Activated CD4-positive, alpha-beta memory T cell treated with anti-CD3 and anti-CD28 coated beads for 36 hours (primary cell): ENCODE measurements at regions not wholly inside any gene's neighbourhood (a gene's known extent, or its start where the extent isn't known, plus 50 kb on each side); places are given as distances from the start of the nearest gene placed in this dataset.
"Not testable (repeated sequence)": the region's sequence is repeated elsewhere in the genome, so short reads cannot be mapped to it uniquely, and the experiment has no call there.

Experiments
- CTCF ChIA-PET: fragments of 350-600 bp; sonication (Branson Sonifier 250); formaldehyde crosslinking; loops from one replicate; lab custom pipeline; 2021; ENCODE audit warnings: antibody characterized with exemption, inconsistent platforms; lab: Charles Lee
- POLR2A ChIA-PET: fragments of 350-600 bp; sonication (Branson Sonifier 250); formaldehyde crosslinking; loops from one replicate; lab custom pipeline; 2021; ENCODE audit warnings: antibody characterized with exemption; lab: Charles Lee
- DNase-seq: peaks from one replicate; pipeline ENCODE4 v3.0.0-alpha.2; 2020
- H3K27ac Mint-ChIP-seq: one replicate; pipeline ENCODE4 v1.8.0; 2021; ENCODE audit warnings: mixed read lengths
- H3K27me3 Mint-ChIP-seq: one replicate; pipeline ENCODE4 v1.8.0; 2021; ENCODE audit warnings: mixed read lengths
- H3K36me3 Mint-ChIP-seq: one replicate; pipeline ENCODE4 v1.8.0; 2021; ENCODE audit warnings: mixed read lengths
- H3K4me1 Mint-ChIP-seq: one replicate; pipeline ENCODE4 v1.8.0; 2021; ENCODE audit warnings: low read depth, mixed read lengths
- H3K4me3 Mint-ChIP-seq: one replicate; pipeline ENCODE4 v1.8.0; 2021; ENCODE audit warnings: mild to moderate bottlenecking, mixed read lengths
- H3K9me3 Mint-ChIP-seq: one replicate; pipeline ENCODE4 v1.8.0; 2021; ENCODE audit warnings: mixed read lengths
- intact Hi-C: fragments of 100-400 bp; cut with micrococcal nuclease; formaldehyde crosslinking; loops from one replicate; pipeline ENCODE4 v1.15.1; 2023

- Mint-ChIP-seq H3K27ac (no peak overlapping the region), H3K36me3 (no peaks in the 10 kb centered on the region), H3K27me3 (no peaks in the 10 kb centered on the region), H3K4me3 (no peak overlapping the region), H3K4me1 (no peaks in the 10 kb centered on the region), H3K9me3 (peaks cover 2% of the 10 kb centered on the region)
- ChIA-PET POLR2A (no interaction called here), CTCF (no interaction called here)
- intact Hi-C loops = no loop called here
- no peak for DNase-seq
These were observed 568.0 kb downstream of the STIM2 start for GRCh38 chr4:27428661-27429060.

GRCh38 chr4:27429364-27429871 is 568.8 kb downstream of the STIM2 start:
- Mint-ChIP-seq H3K27ac (no peak overlapping the region), H3K4me3 (no peak overlapping the region), H3K27me3 (no peaks in the 10 kb centered on the region), H3K4me1 (no peaks in the 10 kb centered on the region), H3K9me3 (peaks cover 5% of the 10 kb centered on the region), H3K36me3 (no peaks in the 10 kb centered on the region)
- CTCF ChIA-PET = no interaction called here
- no peak for DNase-seq
- intact Hi-C loops = no loop called here
- POLR2A ChIA-PET = no interaction called here

GRCh38 chr4:27442146-27442545 is 581.5 kb downstream of the STIM2 start:
- POLR2A ChIA-PET = no interaction called here
- Mint-ChIP-seq H3K4me3 (no peak overlapping the region), H3K4me1 (no peaks in the 10 kb centered on the region), H3K36me3 (no peaks in the 10 kb centered on the region), H3K9me3 (no peaks in the 10 kb centered on the region), H3K27me3 (no peaks in the 10 kb centered on the region), H3K27ac (no peak overlapping the region)
- intact Hi-C loops = no loop called here
- DNase-seq = no peak
- CTCF ChIA-PET = no interaction called here

- H3K27ac Mint-ChIP-seq, H3K27me3 Mint-ChIP-seq, intact Hi-C loops, H3K36me3 Mint-ChIP-seq, H3K4me3 Mint-ChIP-seq, DNase-seq, CTCF ChIA-PET, POLR2A ChIA-PET, H3K9me3 Mint-ChIP-seq, H3K4me1 Mint-ChIP-seq: not testable (repeated sequence)
These were observed 582.0 kb downstream of the STIM2 start for GRCh38 chr4:27442661-27443060.

- Mint-ChIP-seq H3K4me3 (no peak overlapping the region), H3K27me3 (no peaks in the 10 kb centered on the region), H3K27ac (no peak overlapping the region), H3K9me3 (no peaks in the 10 kb centered on the region), H3K4me1 (no peaks in the 10 kb centered on the region), H3K36me3 (no peaks in the 10 kb centered on the region)
- ChIA-PET CTCF (no interaction called here), POLR2A (no interaction called here)
- DNase-seq = no peak
- intact Hi-C loops = no loop called here
These were observed 603.2 kb downstream of the STIM2 start for GRCh38 chr4:27463816-27464215.

- Mint-ChIP-seq H3K4me3 (no peak overlapping the region), H3K27me3 (no peaks in the 10 kb centered on the region), H3K36me3 (no peaks in the 10 kb centered on the region), H3K9me3 (no peaks in the 10 kb centered on the region), H3K4me1 (no peaks in the 10 kb centered on the region), H3K27ac (no peak overlapping the region)
- no peak for DNase-seq
- ChIA-PET POLR2A (no interaction called here), CTCF (no interaction called here)
- intact Hi-C loops = no loop called here
These were observed 606.7 kb downstream of the STIM2 start for GRCh38 chr4:27467351-27467750.

- Mint-ChIP-seq H3K27ac (no peak overlapping the region), H3K36me3 (no peaks in the 10 kb centered on the region), H3K9me3 (no peaks in the 10 kb centered on the region), H3K4me3 (no peak overlapping the region), H3K27me3 (no peaks in the 10 kb centered on the region), H3K4me1 (no peaks in the 10 kb centered on the region)
- no peak for DNase-seq
- POLR2A ChIA-PET = no interaction called here
- intact Hi-C loops = no loop called here
- CTCF ChIA-PET = no interaction called here
These were observed 611.7 kb downstream of the STIM2 start for GRCh38 chr4:27472364-27472763.

GRCh38 chr4:27474691-27475090 is 614.0 kb downstream of the STIM2 start:
- POLR2A ChIA-PET = no interaction called here
- no peak overlapping the region for H3K4me3 Mint-ChIP-seq
- no peaks in the 10 kb centered on the region for H3K36me3 Mint-ChIP-seq
- intact Hi-C loops = no loop called here
- no peaks in the 10 kb centered on the region for H3K9me3 Mint-ChIP-seq
- no peaks in the 10 kb centered on the region for H3K4me1 Mint-ChIP-seq
- DNase-seq = no peak
- CTCF ChIA-PET = no interaction called here
- H3K27ac Mint-ChIP-seq = no peak overlapping the region
- H3K27me3 Mint-ChIP-seq = no peaks in the 10 kb centered on the region

- H3K4me3 Mint-ChIP-seq = no peak overlapping the region
- no peaks in the 10 kb centered on the region for H3K27me3 Mint-ChIP-seq
- no peaks in the 10 kb centered on the region for H3K36me3 Mint-ChIP-seq
- no peaks in the 10 kb centered on the region for H3K9me3 Mint-ChIP-seq
- POLR2A ChIA-PET = no interaction called here
- no peaks in the 10 kb centered on the region for H3K4me1 Mint-ChIP-seq
- intact Hi-C loops = no loop called here
- H3K27ac Mint-ChIP-seq = no peak overlapping the region
- CTCF ChIA-PET = no interaction called here
- DNase-seq = no peak
These were observed 623.6 kb downstream of the STIM2 start for GRCh38 chr4:27484216-27484615.

- no peaks in the 10 kb centered on the region for H3K36me3 Mint-ChIP-seq
- H3K27ac Mint-ChIP-seq = no peak overlapping the region
- POLR2A ChIA-PET = no interaction called here
- H3K9me3 Mint-ChIP-seq = no peaks in the 10 kb centered on the region
- H3K4me3 Mint-ChIP-seq = no peak overlapping the region
- no peaks in the 10 kb centered on the region for H3K27me3 Mint-ChIP-seq
- DNase-seq = no peak
- H3K4me1 Mint-ChIP-seq = no peaks in the 10 kb centered on the region
- CTCF ChIA-PET = no interaction called here
- intact Hi-C loops = no loop called here
These were observed 629.7 kb downstream of the STIM2 start for GRCh38 chr4:27490315-27490714.

GRCh38 chr4:27490766-27491165 is 630.1 kb downstream of the STIM2 start:
- POLR2A ChIA-PET = no interaction called here
- intact Hi-C loops = no loop called here
- CTCF ChIA-PET = no interaction called here

GRCh38 chr4:27506401-27506800 is 645.8 kb downstream of the STIM2 start:
- Mint-ChIP-seq H3K4me1 (no peaks in the 10 kb centered on the region), H3K36me3 (no peaks in the 10 kb centered on the region), H3K27me3 (no peaks in the 10 kb centered on the region), H3K9me3 (peaks cover 2% of the 10 kb centered on the region), H3K4me3 (no peak overlapping the region), H3K27ac (no peak overlapping the region)
- DNase-seq = no peak
- intact Hi-C loops = no loop called here
- ChIA-PET CTCF (no interaction called here), POLR2A (no interaction called here)

More at GRCh38 chr4:27490766-27491165, 630.1 kb downstream of the STIM2 start:
- Mint-ChIP-seq H3K9me3 (no peaks in the 10 kb centered on the region), H3K27ac (no peak overlapping the region), H3K36me3 (no peaks in the 10 kb centered on the region), H3K4me1 (no peaks in the 10 kb centered on the region), H3K27me3 (no peaks in the 10 kb centered on the region), H3K4me3 (no peak overlapping the region)
- DNase-seq = no peak

GRCh38 chr4:27514711-27515110 is 654.1 kb downstream of the STIM2 start:
- Mint-ChIP-seq H3K9me3 (peaks cover 4% of the 10 kb centered on the region), H3K4me1 (no peaks in the 10 kb centered on the region), H3K4me3 (no peak overlapping the region), H3K27me3 (no peaks in the 10 kb centered on the region), H3K27ac (no peak overlapping the region), H3K36me3 (no peaks in the 10 kb centered on the region)
- intact Hi-C loops = no loop called here
- POLR2A ChIA-PET = no interaction called here
- no peak for DNase-seq
- CTCF ChIA-PET = no interaction called here
